Fibroblast of villous mesenchyme (primary cell): ENCODE measurements at regions not wholly inside any gene's neighbourhood (a gene's known extent, or its start where the extent isn't known, plus 50 kb on each side); places are given as distances from the start of the nearest gene placed in this dataset.
A peak's percentile ranks its signal among the peaks of the same experiment; 100 is the strongest.
"Not testable (repeated sequence)": the region's sequence is repeated elsewhere in the genome, so short reads cannot be mapped to it uniquely, and the experiment has no call there.

Experiments used
- DNase-seq: peaks from one replicate; pipeline ENCODE4 v3.0.0-alpha.2; 2010; ENCODE audit warnings: low read depth
- H3K4me3 ChIP-seq: 2 replicates; pipeline ENCODE4 v1.5.1; 2011; ENCODE audit warnings: low read depth, mild to moderate bottlenecking, low read length
- TF ChIP-seq, protein P1 (sequence below): IDR thresholded peaks from 2 replicates; pipeline ENCODE4 v1.5.1; 2012; ENCODE audit warnings: low read depth, mild to moderate bottlenecking, low read length; ENCODE audit not compliant: insufficient read depth

DNA sequence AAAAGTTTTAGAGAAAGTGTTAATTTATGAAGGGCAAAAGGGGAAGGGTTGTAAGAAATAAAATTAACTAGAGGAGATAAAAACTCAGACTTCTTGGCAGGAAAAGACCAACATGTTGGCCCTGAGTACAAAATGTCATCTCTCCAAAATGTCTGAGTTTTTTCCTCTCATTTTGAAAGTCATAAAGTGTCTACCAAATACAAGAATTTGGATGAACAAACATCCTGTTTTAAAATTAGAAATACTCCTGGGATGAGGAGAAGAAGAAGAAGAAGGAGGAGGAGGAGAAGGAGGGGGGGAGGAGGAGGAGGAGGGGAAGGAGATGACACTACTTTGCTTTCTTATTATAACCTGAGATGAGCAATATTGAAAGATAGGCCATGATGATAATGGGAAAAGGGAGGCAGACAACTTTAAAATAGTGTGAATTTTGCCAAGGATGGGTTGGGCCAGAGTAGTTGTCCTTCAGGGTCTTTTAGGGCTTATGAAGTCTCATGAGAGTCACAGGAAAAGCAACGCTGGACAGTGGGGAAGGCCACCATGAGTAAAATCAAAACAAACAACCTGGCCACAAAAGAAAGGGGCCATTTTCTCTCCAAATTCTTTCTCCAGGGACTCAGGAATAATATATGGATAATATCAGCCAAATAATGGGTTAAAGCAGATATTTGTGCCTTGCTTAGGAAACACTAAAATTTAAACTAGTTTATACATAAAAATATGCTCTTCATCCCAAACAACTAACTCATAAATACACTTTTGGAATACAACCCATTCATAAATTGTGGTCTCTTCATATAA is 632.9 kb downstream of the EPHA3 start:
- H3K4me3 ChIP-seq: no peak overlapping the region
- TF ChIP-seq, protein P1, sequence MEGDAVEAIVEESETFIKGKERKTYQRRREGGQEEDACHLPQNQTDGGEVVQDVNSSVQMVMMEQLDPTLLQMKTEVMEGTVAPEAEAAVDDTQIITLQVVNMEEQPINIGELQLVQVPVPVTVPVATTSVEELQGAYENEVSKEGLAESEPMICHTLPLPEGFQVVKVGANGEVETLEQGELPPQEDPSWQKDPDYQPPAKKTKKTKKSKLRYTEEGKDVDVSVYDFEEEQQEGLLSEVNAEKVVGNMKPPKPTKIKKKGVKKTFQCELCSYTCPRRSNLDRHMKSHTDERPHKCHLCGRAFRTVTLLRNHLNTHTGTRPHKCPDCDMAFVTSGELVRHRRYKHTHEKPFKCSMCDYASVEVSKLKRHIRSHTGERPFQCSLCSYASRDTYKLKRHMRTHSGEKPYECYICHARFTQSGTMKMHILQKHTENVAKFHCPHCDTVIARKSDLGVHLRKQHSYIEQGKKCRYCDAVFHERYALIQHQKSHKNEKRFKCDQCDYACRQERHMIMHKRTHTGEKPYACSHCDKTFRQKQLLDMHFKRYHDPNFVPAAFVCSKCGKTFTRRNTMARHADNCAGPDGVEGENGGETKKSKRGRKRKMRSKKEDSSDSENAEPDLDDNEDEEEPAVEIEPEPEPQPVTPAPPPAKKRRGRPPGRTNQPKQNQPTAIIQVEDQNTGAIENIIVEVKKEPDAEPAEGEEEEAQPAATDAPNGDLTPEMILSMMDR: no peak
- no peak for DNase-seq

- TF ChIP-seq, protein P1: no peak
- no peak overlapping the region for H3K4me3 ChIP-seq
- DNase-seq: peak; percentile 4
Measured at GRCh38 chr3:89740881-89741177, 633.4 kb downstream of the EPHA3 start.

DNA sequence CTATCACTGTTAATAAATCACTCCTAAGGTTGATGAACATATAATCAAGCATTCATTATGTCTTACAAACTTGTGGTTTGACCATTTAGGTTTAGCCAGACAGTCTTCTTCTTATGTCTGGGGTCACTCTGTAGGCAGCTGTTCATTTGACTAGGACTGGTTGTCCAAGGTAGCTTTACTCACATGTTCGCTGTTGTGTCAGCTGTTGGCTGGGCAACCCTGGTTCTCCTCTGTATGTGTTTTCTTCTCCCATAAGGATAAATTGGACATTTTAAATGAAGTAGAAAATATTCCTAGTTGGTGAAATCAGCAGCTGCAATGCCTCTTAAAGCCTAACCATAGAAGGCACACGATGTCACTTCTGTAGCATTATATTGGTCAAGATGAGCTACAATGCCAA is 635.1 kb downstream of the EPHA3 start:
- TF ChIP-seq, protein P1: no peak
- no peak overlapping the region for H3K4me3 ChIP-seq
- no peak for DNase-seq

- H3K4me3 ChIP-seq, DNase-seq: not testable (repeated sequence)
Measured at GRCh38 chr3:89747541-89748278, 640.3 kb downstream of the EPHA3 start.

- TF ChIP-seq, protein P1: no peak
- no peak for DNase-seq
- H3K4me3 ChIP-seq: no peak overlapping the region
Measured at GRCh38 chr3:89762405-89762804, 655.0 kb downstream of the EPHA3 start.

DNA sequence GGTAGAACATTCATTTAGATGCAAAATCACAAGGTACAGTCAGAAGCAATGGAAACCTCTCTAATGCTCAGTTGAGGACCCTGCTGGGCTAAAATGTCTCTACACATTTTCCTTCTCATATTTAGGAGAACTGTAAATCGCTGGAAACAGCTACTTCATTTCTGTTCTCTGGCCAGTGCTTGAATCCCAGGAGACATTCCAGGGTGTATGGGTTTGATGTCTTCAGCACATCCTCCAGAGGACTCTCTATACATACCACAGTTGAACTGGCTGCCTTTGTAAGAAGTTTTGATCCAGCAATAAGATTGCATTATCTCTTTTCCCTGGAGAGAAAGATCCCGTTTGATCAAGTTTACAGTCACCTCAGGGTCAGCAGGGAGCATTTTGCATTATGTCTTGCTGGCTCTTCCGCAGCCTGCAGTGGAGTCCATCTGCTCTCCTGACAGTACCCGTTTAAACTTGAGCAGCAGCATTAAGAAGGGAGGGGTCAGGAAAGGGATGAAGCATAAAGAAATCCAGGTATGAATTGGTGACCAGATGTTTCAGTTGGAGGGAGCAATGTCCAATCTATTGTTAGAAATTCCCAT is 676.0 kb downstream of the EPHA3 start:
- TF ChIP-seq, protein P1: no peak
- DNase-seq: no peak
- H3K4me3 ChIP-seq: no peak overlapping the region

GRCh38 chr3:89787485-89787884 is 680.1 kb downstream of the EPHA3 start:
- no peak for DNase-seq
- no peak overlapping the region for H3K4me3 ChIP-seq
- TF ChIP-seq, protein P1: no peak
